ENCODE measurements at regions not wholly inside any gene's neighbourhood (a gene's known extent, or its start where the extent isn't known, plus 50 kb on each side); places are given as distances from the start of the nearest gene placed in this dataset.

- Histone ChIP-seq H3K36me3 (no peaks in the 10 kb centered on the region), H3K4me1 (no peaks in the 10 kb centered on the region), H3K9me3 (no peaks in the 10 kb centered on the region), H3K27ac (replicated peaks in 1 of 4) (no peak overlapping the region), H3K27me3 (no peaks in the 10 kb centered on the region), H3K4me3 (no peak overlapping the region)
- TF ChIP-seq POLR2A (IDR thresholded peaks at IDR 0.05; ENCODE audit: low read depth) (no peak), CTCF (IDR thresholded peaks at IDR 0.05) (no peak), EP300 (IDR thresholded peaks at IDR 0.05) (no peak), POLR2AphosphoS5 (IDR thresholded peaks at IDR 0.05) (no peak)
- WGBS = 71% methylated on average over 1 of the region's 1 CpG
- intact Hi-C loops (cut with DNase I) = no loop called here
- DNase-seq (ENCODE audit: extremely low spot score) = no peak
Measured at GRCh38 chr4:33881176-33881575, 2363.1 kb downstream of the ARAP2 start.

GRCh38 chr4:33882246-33882990, 2361.9 kb downstream of the ARAP2 start:
- no peaks in the 10 kb centered on the region for H3K4me1 ChIP-seq
- no peaks in the 10 kb centered on the region for H3K9me3 ChIP-seq
- TF ChIP-seq EP300 (IDR thresholded peaks at IDR 0.05) (no peak), POLR2A (IDR thresholded peaks at IDR 0.05; ENCODE audit: low read depth) (no peak), POLR2AphosphoS5 (IDR thresholded peaks at IDR 0.05) (no peak), CTCF (IDR thresholded peaks at IDR 0.05) (no peak)
- WGBS = 64% methylated on average over 4 of the region's 4 CpGs
- no peak overlapping the region for H3K4me3 ChIP-seq
- no peak overlapping the region for H3K27ac ChIP-seq (replicated peaks in 1 of 4)
- DNase-seq (ENCODE audit: extremely low spot score) = no peak
- no peaks in the 10 kb centered on the region for H3K27me3 ChIP-seq
- no peaks in the 10 kb centered on the region for H3K36me3 ChIP-seq
- intact Hi-C loops (cut with DNase I) = no loop called here

GRCh38 chr4:33883111-33883510, 2361.2 kb downstream of the ARAP2 start:
- H3K27ac ChIP-seq (replicated peaks in 1 of 4) = no peak overlapping the region
- intact Hi-C loops (cut with DNase I) = no loop called here

GRCh38 chr4:33886356-33886755, 2358.0 kb downstream of the ARAP2 start:
- WGBS = 91% methylated on average over 8 of the region's 8 CpGs
- H3K4me3 ChIP-seq = no peak overlapping the region
- H3K27me3 ChIP-seq = no peaks in the 10 kb centered on the region
- TF ChIP-seq EP300 (IDR thresholded peaks at IDR 0.05) = no peak
- no peak for TF ChIP-seq POLR2AphosphoS5 (IDR thresholded peaks at IDR 0.05)
- TF ChIP-seq CTCF (IDR thresholded peaks at IDR 0.05) = no peak
- TF ChIP-seq POLR2A (IDR thresholded peaks at IDR 0.05; ENCODE audit: low read depth) = no peak
- H3K27ac ChIP-seq (replicated peaks in 1 of 4) = no peak overlapping the region
- no peaks in the 10 kb centered on the region for H3K9me3 ChIP-seq
- no peak for DNase-seq (ENCODE audit: extremely low spot score)
- no peaks in the 10 kb centered on the region for H3K36me3 ChIP-seq
- H3K4me1 ChIP-seq = no peaks in the 10 kb centered on the region
- intact Hi-C loops (cut with DNase I) = no loop called here

More at GRCh38 chr4:33883111-33883510, 2361.2 kb downstream of the ARAP2 start:
- Histone ChIP-seq H3K27me3 (no peaks in the 10 kb centered on the region), H3K36me3 (no peaks in the 10 kb centered on the region), H3K9me3 (no peaks in the 10 kb centered on the region), H3K4me1 (no peaks in the 10 kb centered on the region), H3K4me3 (no peak overlapping the region)
- TF ChIP-seq POLR2AphosphoS5 (IDR thresholded peaks at IDR 0.05) (no peak), EP300 (IDR thresholded peaks at IDR 0.05) (no peak), CTCF (IDR thresholded peaks at IDR 0.05) (no peak), POLR2A (IDR thresholded peaks at IDR 0.05; ENCODE audit: low read depth) (no peak)
- no peak for DNase-seq (ENCODE audit: extremely low spot score)

GRCh38 chr4:33890841-33891240, 2353.5 kb downstream of the ARAP2 start:
- Histone ChIP-seq H3K4me1 (no peaks in the 10 kb centered on the region), H3K36me3 (no peaks in the 10 kb centered on the region), H3K4me3 (no peak overlapping the region), H3K9me3 (no peaks in the 10 kb centered on the region), H3K27me3 (no peaks in the 10 kb centered on the region), H3K27ac (replicated peaks in 1 of 4) (no peak overlapping the region)
- intact Hi-C loops (cut with DNase I) = no loop called here
- no peak for DNase-seq (ENCODE audit: extremely low spot score)
- 81% methylated on average over 3 of the region's 3 CpGs for WGBS
- TF ChIP-seq EP300 (IDR thresholded peaks at IDR 0.05) (no peak), POLR2AphosphoS5 (IDR thresholded peaks at IDR 0.05) (no peak)
